Hematopoietic multipotent progenitor cell treated with erythropoietin and hydrocortisone succinate and interleukin-3 and kit ligand, for 4 days (in vitro differentiated cells): ENCODE measurements at regions not wholly inside any gene's neighbourhood (a gene's known extent, or its start where the extent isn't known, plus 50 kb on each side); places are given as distances from the start of the nearest gene placed in this dataset.
"Not testable (repeated sequence)": the region's sequence is repeated elsewhere in the genome, so short reads cannot be mapped to it uniquely, and the experiment has no call there.

ENCODE experiments used
- DNase-seq: peaks from one replicate; pipeline ENCODE4 v3.0.0-alpha.2; 2015

GRCh38 chr2:194735837-194736542 lies 921.0 kb upstream of the SLC39A10 start:
- no peak for DNase-seq

GRCh38 chr2:194730266-194730665 lies 926.8 kb upstream of the SLC39A10 start:
- DNase-seq, result no peak

DNA sequence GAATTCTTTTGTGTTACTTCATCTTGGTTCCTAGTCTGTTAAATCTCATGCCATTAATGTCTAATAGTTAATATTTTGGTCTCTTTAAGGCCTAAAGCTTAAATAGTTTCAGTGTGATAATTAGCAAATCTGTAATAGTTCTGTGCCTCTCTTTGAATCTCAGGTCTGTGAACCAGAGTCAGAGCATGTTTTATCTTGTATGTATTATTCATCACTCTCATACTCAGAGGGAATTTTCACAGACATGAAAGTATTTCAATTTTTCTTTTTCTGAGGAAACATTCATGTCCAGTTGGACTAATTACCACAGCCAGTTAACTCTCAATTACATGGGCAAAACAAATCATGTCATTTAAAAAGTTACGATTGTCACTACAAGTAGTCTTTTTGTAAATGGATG lies 931.9 kb upstream of the SLC39A10 start:
- no peak for DNase-seq

GRCh38 chr2:194723446-194723845 lies 933.6 kb upstream of the SLC39A10 start:
- no peak for DNase-seq

GRCh38 chr2:194721227-194721626 lies 935.8 kb upstream of the SLC39A10 start:
- DNase-seq, result no peak

DNA sequence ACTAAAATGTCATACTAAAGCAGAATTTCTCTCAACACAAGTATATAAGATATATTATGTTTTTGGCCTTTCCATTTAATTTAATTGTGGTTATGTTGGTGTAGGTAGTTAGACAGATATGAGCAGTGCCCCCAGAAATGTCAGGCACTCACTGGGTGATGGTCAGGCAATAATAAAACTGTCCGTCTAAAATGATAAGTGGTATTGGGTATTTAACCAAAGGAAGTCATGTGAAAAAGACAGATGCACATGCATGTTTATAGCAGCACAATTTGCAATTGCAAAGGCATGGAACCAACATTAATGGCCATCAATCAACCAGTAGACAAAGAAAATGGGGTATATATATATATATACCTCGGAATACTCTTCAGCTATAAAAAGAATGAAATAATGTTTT lies 936.6 kb upstream of the SLC39A10 start:
- DNase-seq, result no peak

- DNase-seq, result no peak
These were observed 938.1 kb upstream of the SLC39A10 start for GRCh38 chr2:194718881-194719280.

DNA sequence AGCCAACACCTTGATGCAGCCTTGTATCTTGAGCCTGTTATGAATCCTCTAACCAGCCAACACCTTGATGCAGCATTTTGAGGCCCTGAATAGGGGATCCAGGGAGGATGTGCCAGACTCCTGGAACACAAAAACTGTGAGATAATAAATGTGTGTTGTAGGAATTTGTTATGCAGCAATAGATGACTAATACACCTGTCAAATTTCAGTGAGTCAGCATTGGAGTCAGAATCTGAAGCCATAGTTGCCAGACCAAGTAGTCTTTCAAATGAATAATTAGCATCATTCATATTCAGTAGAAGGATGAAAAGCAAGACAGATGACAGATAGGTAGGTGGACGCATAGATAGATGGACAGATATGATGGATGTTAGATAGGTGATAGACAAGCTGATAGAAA lies 942.5 kb upstream of the SLC39A10 start:
- DNase-seq, result no peak

- DNase-seq, result peak; percentile 52
These were observed 947.2 kb upstream of the SLC39A10 start for GRCh38 chr2:194709840-194710239.

- DNase-seq, result no peak
These were observed 950.8 kb upstream of the SLC39A10 start for GRCh38 chr2:194706179-194706578.

DNA sequence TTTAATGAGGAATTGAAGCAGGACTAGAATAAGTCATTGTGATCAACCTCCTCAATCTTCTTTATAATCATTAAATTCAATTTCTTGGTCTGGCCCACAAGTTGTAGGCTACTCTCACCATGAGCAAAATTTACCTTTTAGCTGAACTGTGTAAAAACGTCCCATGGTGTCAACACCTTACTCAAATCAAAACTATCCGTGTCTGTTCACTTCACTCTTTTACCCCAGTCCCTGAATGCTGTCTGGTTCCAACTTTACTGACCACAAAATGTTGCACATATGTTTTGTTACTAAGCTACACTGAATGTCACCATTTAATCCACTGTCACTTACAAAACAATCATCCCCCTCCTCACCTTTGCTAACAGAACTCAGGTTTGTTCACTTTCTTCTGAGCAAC lies 951.6 kb upstream of the SLC39A10 start:
- DNase-seq, result no peak

DNA sequence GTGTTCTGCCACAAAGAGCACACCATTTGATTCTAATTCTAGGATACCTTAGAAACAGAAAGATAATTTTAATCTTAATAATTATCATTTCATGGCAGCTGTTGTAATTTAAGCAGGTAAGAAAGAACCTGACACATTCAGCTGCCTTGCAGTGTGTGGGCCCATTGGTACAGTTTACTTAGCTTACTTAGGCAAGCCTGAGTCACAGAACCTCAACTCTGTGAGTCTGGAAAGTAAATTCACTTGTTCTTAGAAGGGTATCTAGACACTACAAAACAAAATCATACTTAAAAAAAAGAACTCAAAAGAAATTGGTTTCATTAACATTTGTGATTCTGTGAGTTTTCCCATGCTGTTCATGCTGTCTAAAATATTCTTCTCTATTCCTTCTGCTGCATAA lies 956.3 kb upstream of the SLC39A10 start:
- no peak for DNase-seq

DNA sequence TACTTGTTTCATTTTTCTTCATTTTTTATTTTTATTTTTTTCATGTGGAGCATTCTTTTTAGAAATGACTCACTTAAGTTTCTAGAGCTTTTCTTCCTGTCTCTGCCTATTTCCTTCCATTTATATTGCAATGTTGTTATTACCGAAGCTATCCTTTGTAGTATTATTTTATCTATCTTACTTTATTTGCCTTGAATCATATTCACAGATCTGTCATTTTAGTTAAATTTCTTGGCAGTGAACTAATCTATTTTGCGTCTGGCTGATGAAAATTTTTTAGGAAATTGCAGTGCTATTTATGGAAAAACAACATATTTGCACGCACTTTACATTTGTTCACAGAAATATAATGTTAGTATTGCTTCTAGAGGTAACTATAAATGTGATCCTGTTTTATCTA lies 956.9 kb upstream of the SLC39A10 start:
- no peak for DNase-seq

DNA sequence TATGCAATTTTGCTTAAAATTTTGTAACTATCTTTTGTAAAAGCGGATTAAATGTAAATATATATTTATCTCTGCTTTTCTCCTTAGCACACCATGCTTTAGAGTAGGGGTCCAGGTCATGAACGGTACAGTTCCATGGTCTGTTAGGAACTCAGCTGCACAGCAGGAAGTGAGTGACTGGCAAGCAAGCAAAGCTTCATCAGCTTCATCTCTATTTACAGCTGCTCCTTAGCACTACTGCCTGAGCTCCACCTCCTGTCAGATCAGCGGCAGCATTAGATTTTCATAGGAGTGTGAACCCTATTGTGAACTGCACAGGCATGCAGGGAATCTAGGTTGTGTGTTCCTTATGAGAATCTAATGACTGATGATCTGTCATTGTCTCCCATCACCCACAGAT lies 959.0 kb upstream of the SLC39A10 start:
- DNase-seq, result no peak

DNA sequence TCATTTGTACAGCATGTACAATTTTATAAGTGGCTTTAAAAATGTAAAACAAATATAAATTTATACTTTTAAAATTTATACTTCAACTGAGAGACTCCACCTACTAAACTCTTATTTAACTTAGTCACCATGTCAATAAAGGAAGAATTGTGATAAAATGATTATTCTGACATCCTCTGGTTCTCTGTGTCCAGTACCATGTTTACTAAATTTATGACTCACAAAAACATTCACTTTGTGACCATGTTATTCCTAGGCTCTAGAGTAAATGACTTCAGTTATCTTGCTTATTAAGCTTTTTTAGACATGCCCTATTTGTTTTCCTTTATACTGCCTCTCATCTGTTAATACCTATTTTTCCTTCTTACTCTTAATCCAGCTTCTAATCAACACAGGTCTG lies 959.6 kb upstream of the SLC39A10 start:
- no peak for DNase-seq

GRCh38 chr2:194696690-194697089 lies 960.3 kb upstream of the SLC39A10 start:
- DNase-seq, result no peak

DNA sequence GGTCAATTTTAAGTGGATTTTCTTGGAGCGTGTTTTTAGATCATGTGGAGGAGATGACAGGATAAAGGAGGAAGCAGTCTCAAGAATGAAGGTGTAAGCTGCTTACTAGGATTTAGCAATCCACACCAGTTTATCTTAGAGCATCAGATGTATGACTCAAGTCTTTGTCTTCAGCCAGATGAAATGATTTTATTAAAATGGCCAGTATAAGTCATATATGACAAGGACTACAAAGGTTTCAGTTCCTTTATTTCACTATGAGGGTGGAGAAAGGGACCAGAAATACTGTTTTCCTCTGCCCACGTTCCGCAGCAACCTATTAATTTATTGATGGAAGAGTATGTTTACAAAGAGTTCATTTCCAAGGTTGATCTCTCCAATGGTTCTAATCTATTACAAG lies 970.5 kb upstream of the SLC39A10 start:
- peak; percentile 5 for DNase-seq

DNA sequence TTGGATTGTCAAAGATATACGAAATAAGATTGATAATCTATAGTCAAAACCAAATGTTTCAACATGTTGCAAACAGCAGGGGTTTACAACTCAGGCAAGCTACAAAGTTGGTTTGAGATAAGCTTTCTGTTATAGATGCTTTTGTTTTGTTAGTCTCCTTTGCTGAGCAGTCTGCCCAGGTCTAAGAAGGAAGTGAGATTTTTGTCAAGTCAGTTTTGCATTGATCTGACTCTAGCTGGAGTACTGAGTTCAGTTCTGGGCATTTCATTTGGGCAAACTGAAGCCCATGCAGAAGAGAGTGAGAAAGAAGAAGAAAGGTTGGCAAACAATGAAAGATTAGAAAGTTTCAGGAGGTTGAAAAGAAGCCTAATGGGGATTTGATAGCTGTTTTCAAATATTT lies 983.0 kb upstream of the SLC39A10 start:
- DNase-seq, result no peak

DNA sequence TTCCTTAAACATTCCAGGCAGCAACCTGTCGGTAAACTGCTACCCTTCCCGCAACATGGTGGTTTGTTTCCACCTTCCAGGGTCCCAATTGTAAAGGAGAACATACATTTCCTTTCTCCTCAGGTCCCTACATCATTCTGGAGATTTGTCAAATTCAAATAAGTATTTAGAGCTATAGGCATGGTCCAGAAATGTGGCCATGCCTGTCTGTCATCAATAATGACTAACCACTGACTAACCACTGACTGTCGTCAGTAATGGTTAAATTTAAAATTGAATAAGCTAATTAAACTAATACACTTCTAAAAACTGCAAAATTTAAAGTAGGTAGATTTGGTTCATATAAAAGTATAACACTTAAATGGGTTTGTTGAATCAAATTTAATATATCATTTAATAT lies 984.0 kb upstream of the SLC39A10 start:
- no peak for DNase-seq

GRCh38 chr2:194661431-194661830 lies 995.6 kb upstream of the SLC39A10 start:
- no peak for DNase-seq

- not testable (repeated sequence) for DNase-seq
These were observed 1018.0 kb upstream of the SLC39A10 start for GRCh38 chr2:194639057-194639456.

DNA sequence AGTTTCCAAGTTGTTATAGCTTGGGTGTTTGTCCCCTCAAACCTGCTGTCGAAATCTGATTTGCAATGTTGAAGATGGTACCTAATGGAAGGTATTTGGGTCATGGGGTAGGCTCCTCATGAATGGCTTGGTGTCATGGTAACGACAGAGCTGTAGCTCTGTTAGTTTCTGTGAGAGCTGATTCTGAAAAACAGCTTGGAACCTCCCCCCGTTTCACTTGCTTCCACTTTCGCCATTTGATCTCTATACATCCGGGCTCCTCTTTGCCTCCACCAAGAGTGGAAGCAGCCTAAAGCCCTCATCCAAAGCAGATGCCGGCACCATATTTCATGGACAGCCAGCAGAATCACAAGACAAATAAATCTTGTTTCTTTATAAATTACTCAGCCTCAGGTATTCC lies 1035.1 kb upstream of the SLC39A10 start:
- no peak for DNase-seq

- DNase-seq, result no peak
These were observed 1037.7 kb upstream of the SLC39A10 start for GRCh38 chr2:194619366-194619765.

DNA sequence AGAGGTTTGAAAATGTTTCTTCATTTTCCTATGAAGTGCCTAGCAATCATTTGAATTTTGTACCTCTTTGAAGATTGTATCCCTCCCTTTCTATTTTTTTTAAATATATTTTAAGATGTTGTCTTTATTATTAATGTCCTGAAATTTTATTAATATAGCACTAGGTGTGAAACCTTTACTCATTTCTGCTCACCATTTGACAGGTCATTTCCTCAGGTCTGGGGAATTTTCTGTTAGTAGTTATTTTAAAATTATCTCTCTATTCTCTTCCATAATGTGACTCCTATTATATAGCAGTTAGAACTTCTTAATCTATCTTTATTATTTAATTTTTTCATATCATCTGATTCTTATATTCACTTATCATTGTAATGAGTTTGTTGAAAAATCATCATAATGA lies 1038.6 kb upstream of the SLC39A10 start:
- no peak for DNase-seq

DNA sequence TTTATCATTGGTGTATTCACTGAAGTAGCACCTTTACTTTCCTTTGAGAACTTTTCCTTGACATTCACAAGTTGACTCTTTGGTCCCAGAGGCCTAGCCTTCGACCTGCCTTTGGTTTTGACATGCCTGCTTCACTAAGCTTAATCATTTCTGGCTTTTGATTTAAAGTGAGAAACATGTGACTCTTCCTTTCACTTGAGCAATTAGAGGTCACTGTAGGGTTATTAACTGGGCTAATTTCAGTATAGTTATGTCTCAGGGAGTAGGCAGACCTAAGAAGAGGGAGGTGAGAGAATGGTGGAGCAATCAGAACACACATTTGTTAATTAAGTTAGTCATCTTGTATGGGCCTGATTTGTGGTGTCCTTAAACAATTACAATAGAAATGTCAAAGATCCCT lies 1040.7 kb upstream of the SLC39A10 start:
- DNase-seq, result no peak

- DNase-seq, result no peak
These were observed 1046.7 kb upstream of the SLC39A10 start for GRCh38 chr2:194610297-194610696.
